AG09309 (cell line): ENCODE measurements at regions not wholly inside any gene's neighbourhood (a gene's known extent, or its start where the extent isn't known, plus 50 kb on each side); places are given as distances from the start of the nearest gene placed in this dataset.

ENCODE experiments used
- DNase-seq: peaks from one replicate; pipeline ENCODE4 v3.0.0-alpha.2; 2010; ENCODE audit warnings: low read depth
- H3K4me3 ChIP-seq: 2 replicates; pipeline ENCODE4 v1.5.1; 2011; ENCODE audit warnings: mild to moderate bottlenecking, low read depth, low read length, moderate library complexity; ENCODE audit not compliant: control insufficient read depth
- TF ChIP-seq, protein P1 (sequence below): IDR thresholded peaks from 2 replicates; pipeline ENCODE4 v1.5.1; 2011; ENCODE audit warnings: mild to moderate bottlenecking, low read depth, low read length, inconsistent platforms; ENCODE audit not compliant: insufficient read depth, control insufficient read depth; ENCODE audit errors: missing control alignments

DNA sequence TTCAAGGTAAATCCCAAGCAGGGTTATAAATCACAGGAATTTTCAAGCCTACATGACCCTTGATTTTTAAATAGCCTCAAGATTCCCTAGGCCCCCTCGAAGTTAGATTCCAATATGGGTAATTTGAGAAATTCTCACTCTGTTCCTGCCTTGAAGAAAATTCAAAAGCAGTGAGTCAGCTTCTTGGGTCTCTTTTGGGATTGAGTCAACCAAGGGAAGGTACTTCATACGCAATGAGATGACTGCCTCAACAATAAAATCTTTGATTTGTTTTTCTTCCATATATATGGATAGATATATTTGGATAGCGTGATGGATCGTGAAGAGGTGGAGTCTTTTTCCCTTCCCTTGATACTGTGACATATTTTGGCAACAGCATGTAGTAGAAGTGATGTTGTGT is 180.4 kb upstream of the ATP2B1 start:
- DNase-seq = no peak
- TF ChIP-seq, protein P1, sequence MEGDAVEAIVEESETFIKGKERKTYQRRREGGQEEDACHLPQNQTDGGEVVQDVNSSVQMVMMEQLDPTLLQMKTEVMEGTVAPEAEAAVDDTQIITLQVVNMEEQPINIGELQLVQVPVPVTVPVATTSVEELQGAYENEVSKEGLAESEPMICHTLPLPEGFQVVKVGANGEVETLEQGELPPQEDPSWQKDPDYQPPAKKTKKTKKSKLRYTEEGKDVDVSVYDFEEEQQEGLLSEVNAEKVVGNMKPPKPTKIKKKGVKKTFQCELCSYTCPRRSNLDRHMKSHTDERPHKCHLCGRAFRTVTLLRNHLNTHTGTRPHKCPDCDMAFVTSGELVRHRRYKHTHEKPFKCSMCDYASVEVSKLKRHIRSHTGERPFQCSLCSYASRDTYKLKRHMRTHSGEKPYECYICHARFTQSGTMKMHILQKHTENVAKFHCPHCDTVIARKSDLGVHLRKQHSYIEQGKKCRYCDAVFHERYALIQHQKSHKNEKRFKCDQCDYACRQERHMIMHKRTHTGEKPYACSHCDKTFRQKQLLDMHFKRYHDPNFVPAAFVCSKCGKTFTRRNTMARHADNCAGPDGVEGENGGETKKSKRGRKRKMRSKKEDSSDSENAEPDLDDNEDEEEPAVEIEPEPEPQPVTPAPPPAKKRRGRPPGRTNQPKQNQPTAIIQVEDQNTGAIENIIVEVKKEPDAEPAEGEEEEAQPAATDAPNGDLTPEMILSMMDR = no peak
- H3K4me3 ChIP-seq = no peak overlapping the region

DNA sequence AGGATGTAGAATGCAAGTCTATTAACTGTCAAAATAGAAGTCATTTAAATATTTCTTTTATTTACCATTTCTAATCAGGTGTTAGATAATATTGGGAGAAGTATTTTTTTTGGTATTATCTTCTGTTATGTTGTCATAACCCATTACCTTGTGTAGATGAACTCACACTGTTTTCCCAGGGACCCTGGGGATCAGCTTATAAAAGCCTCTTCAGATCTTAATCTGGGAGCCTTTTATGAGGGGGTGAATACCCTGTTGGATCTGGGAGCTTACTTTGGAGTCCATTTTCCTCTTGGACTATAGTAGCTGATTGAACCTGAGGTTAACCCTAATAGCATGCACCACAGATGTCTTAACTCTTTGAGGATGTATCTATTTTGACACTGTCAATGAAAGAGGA is 176.3 kb upstream of the ATP2B1 start:
- DNase-seq = no peak
- H3K4me3 ChIP-seq = no peak overlapping the region
- TF ChIP-seq, protein P1 = no peak

DNA sequence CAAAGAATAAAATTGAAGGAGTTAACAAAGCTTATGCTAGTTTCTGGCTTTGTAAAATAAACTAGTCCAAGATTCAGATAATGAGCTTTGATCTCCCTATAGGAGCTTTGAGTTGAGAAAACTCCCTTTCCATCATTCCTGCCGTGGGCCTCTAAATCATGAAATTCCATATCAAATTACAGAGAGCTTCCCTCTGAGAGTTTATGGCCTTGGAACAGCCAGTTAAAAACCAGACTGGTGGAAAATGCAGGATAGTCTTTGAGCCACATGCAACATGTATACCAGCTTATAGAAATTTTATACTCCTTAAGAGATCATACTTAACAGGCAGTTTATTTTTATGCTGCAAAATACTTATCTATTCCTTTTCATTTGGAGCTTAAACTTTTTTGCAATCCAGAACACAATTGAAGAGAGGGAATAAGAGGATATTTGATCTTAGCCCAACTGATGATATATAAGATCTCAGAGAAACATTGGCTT is 175.8 kb upstream of the ATP2B1 start:
- TF ChIP-seq, protein P1 = no peak
- H3K4me3 ChIP-seq = no peak overlapping the region
- DNase-seq = no peak

DNA sequence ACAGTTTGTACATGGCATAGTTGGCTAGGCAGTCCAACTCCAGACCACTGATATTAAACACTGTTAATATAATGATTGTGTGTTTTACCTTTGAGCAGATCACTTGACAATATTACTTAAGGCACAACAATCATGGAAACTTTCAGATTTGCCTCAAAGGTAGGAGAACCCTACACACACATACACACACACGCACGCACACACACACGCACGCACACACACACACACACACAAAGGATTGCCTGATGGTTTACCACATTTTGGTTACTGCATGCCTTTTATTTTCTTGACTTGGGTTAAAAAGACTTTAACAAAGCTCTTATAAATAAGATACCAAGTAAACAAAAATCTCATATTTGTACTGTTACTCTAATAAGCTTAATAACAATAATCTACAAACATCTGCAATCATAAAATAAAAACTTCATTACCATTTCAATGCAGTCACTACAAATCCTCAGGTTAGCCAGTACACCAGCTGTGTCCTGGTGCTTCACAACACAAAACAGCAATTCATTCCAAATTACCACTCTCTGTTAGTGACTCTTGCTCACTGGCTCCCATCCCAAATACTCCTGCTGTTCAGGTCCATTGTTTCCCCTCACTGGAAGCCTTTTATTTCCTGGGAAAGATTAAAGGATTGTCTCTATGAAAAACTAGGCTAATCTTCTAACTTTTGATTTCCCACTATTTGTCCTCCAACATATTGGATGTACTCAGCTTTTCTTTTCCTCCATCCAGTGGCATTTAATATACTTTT is 175.2 kb upstream of the ATP2B1 start:
- DNase-seq = no peak
- no peak overlapping the region for H3K4me3 ChIP-seq
- TF ChIP-seq, protein P1 = no peak

DNA sequence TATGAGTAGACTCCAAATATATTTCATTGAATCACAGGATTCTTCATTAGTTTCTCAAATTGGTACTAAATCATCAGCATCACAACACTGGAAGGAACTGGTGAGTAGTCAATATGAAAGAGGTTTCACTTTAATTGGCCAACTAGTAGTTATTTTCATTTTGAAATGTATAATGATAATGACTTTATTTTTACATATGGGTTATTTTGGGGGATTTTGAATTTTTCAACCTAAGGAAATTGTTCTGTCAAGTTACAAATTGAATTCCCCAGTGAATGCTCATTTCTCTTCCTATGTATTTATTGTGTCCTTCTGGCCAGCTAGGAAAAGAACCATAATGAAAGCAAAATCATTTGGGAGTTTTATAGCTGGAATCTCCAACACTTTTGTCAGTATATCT is 174.2 kb upstream of the ATP2B1 start:
- TF ChIP-seq, protein P1 = no peak
- H3K4me3 ChIP-seq = no peak overlapping the region
- DNase-seq = no peak

DNA sequence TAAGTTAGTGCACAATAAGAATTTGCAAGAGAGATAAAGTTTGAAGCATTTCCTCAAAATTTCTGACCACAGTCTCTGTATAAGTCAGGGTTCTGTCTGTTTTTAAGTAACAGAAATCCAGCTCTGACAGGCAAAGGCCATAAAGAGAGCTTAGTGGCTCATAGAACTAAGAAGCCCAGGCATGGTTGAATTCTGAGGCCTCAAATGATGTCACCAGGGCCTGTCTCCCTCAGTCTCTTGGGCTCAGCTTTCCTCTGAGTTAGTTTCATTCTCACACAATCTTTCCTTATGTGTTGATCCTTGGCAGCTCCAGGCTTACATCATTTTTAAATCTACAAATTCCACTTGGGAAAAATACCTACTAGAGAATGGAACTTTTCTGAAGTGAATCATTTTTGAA is 173.4 kb upstream of the ATP2B1 start:
- no peak overlapping the region for H3K4me3 ChIP-seq
- TF ChIP-seq, protein P1 = no peak
- peak; percentile 81 for DNase-seq
